ENCODE measurements at regions not wholly inside any gene's neighbourhood (a gene's known extent, or its start where the extent isn't known, plus 50 kb on each side); places are given as distances from the start of the nearest gene placed in this dataset.

- DNase-seq (ENCODE audit: low read depth in 1 of 2, low spot score in 2 of 2) (no peak), FAIRE-seq (no peak)
- Histone ChIP-seq H3K36me3 (ENCODE audit: control insufficient read depth in 2 of 4, insufficient read depth in 4 of 4, low read length in 3 of 4) (no peaks in the 10 kb centered on the region), H2AFZ (ENCODE audit: low read length) (no peak overlapping the region), H3K4me3 (ENCODE audit: extremely low read depth in 1 of 4, insufficient read depth in 2 of 4, low read depth in 3 of 4, low read length in 4 of 4) (no peak overlapping the region), H2BK15ac (ENCODE audit: low read length) (no peak overlapping the region), H4K5ac (ENCODE audit: insufficient read length, low read depth, low read length) (no peak overlapping the region), H3K56ac (replicated peaks; ENCODE audit: insufficient read length, low read depth, low read length) (no peak overlapping the region), H3K4me1 (replicated peaks in 1 of 4; ENCODE audit: control insufficient read depth in 3 of 4, insufficient read depth in 4 of 4, low read length in 3 of 4) (no peaks in the 10 kb centered on the region), H3K18ac (ENCODE audit: extremely low read depth, low read length) (no peak overlapping the region), H3K27me3 (replicated peaks in 1 of 4; ENCODE audit: control insufficient read depth in 3 of 4, extremely low read depth in 1 of 4, insufficient read depth in 3 of 4, low read length in 3 of 4) (no peaks in the 10 kb centered on the region), H3K4ac (replicated peaks; ENCODE audit: insufficient read length, low read depth, low read length) (no peak overlapping the region), H3K4me2 (ENCODE audit: insufficient read depth in 1 of 2, low read depth in 2 of 2, low read length in 2 of 2) (no peak overlapping the region), H4K20me1 (replicated peaks in 1 of 2; ENCODE audit: control insufficient read depth in 1 of 2, insufficient read depth in 2 of 2, low read length in 2 of 2) (no peaks in the 10 kb centered on the region), H3K27ac (ENCODE audit: low read depth, low read length) (no peak overlapping the region), H3K79me1 (ENCODE audit: low read depth, low read length) (no peaks in the 10 kb centered on the region), H3K23ac (ENCODE audit: insufficient read length) (no peak overlapping the region), H2BK5ac (ENCODE audit: low read depth, low read length) (no peak overlapping the region), H2BK20ac (ENCODE audit: low read length) (no peak overlapping the region), H3K23me2 (ENCODE audit: low read depth, low read length) (no peaks in the 10 kb centered on the region), H4K8ac (ENCODE audit: extremely low read depth, insufficient read depth, low read length) (no peak overlapping the region), H3K14ac (ENCODE audit: insufficient read length) (no peak overlapping the region), H2AK5ac (ENCODE audit: low read depth, low read length) (no peak overlapping the region), H4K91ac (replicated peaks; ENCODE audit: insufficient read length, low read length) (no peak overlapping the region), H2BK120ac (replicated peaks; ENCODE audit: low read depth, low read length) (no peak overlapping the region), H3K79me2 (ENCODE audit: control insufficient read depth in 1 of 2, insufficient read depth in 2 of 2, low read length in 2 of 2) (no peaks in the 10 kb centered on the region), H3K9me3 (ENCODE audit: insufficient read depth in 2 of 2, low read depth in 1 of 2, low read length in 1 of 2) (no peaks in the 10 kb centered on the region), H3K9ac (replicated peaks in 1 of 4; ENCODE audit: extremely low read depth in 1 of 4, low read depth in 3 of 4, low read length in 3 of 4) (no peak overlapping the region), H2BK12ac (ENCODE audit: low read depth, low read length) (no peak overlapping the region)
- 82% methylated on average over 1 of the region's 1 CpG; no CpG with 5 or more reads in 1 of the 2 experiments for WGBS, 2 experiments (ENCODE audit: extremely low coverage in 1 of 2, insufficient coverage in 1 of 2, insufficient read length in 1 of 2, insufficient replicate concordance in 2 of 2, low coverage in 1 of 2, low lambda C conversion rate in 2 of 2, missing lambda C conversion rate in 1 of 2)
- ChIA-PET POLR2A (ENCODE audit: partially characterized antibody) (no interaction called here), CTCF (ENCODE audit: partially characterized antibody) (interaction anchor here (0.7 to 1.2 kb wide), 2 partner anchors 16 to 1572 kb away, joined by 3 read pairs; no protein-coding TSS in a partner anchor)
- TF ChIP-seq USF2 (IDR thresholded peaks at IDR 0.05; ENCODE audit: low read length) = no peak
- TF ChIP-seq GABPA (IDR thresholded peaks at IDR 0.05; ENCODE audit: borderline replicate concordance, insufficient read depth, low read length) = no peak
- TF ChIP-seq TEAD4 (IDR thresholded peaks at IDR 0.05; ENCODE audit: low read depth, low read length) = no peak
- no peak for TF ChIP-seq MAX (IDR thresholded peaks at IDR 0.05)
- no peak for TF ChIP-seq RAD21 (IDR thresholded peaks at IDR 0.05 in 1 of 2, conservative IDR thresholded peaks at IDR 0.05 in 1 of 2; ENCODE audit: low read depth in 2 of 2, low read length in 2 of 2)
- no peak for TF ChIP-seq KDM1A (IDR thresholded peaks at IDR 0.05; ENCODE audit: borderline replicate concordance, low read length)
- no peak for TF ChIP-seq EGR1 (IDR thresholded peaks at IDR 0.05; ENCODE audit: borderline replicate concordance, low read depth, low read length)
- TF ChIP-seq SUZ12 (IDR thresholded peaks at IDR 0.05; ENCODE audit: low read length) = no peak
- TF ChIP-seq NRF1 (IDR thresholded peaks at IDR 0.05; ENCODE audit: low read depth, low read length) = no peak
- TF ChIP-seq BCL11A (IDR thresholded peaks at IDR 0.05; ENCODE audit: low read depth in 2 of 2, low read length in 2 of 2) = no peak
- TF ChIP-seq SIX5 (IDR thresholded peaks at IDR 0.05; ENCODE audit: low read depth, low read length) = no peak
- TF ChIP-seq CHD1 (IDR thresholded peaks at IDR 0.05; ENCODE audit: low read depth, low read length) = no peak
These were observed 345.4 kb upstream of the MEF2C start for GRCh38 chr5:89228355-89228754.
